H9 (cell line): ENCODE measurements at regions not wholly inside any gene's neighbourhood (a gene's known extent, or its start where the extent isn't known, plus 50 kb on each side); places are given as distances from the start of the nearest gene placed in this dataset.

Source experiments
- DNase-seq: peaks from one replicate; pipeline ENCODE4 v3.0.0-alpha.2; 2017
- H2AFZ ChIP-seq: one replicate; pipeline ENCODE4 v1.6.1; 2013; ENCODE audit warnings: mild to moderate bottlenecking, low read length, control low read depth, moderate library complexity
- H2AK5ac ChIP-seq: 2 replicates; pipeline ENCODE4 v1.6.1; 2013; ENCODE audit warnings: low read length, control low read depth, mixed read lengths; ENCODE audit not compliant: insufficient read length
- H2BK120ac ChIP-seq: one replicate; pipeline ENCODE4 v1.6.1; 2013; ENCODE audit warnings: low read depth, mild to moderate bottlenecking, low read length, control low read depth, inconsistent platforms; ENCODE audit not compliant: poor library complexity, severe bottlenecking
- H2BK12ac ChIP-seq: 2 replicates; pipeline ENCODE4 v1.6.1; 2013; ENCODE audit warnings: low read length, control low read depth, mixed read lengths, low read depth; ENCODE audit not compliant: insufficient read length
- H2BK15ac ChIP-seq: 2 replicates; pipeline ENCODE4 v1.6.1; 2013; ENCODE audit warnings: low read depth, low read length, control low read depth
- H2BK20ac ChIP-seq: one replicate; pipeline ENCODE4 v1.6.1; 2013; ENCODE audit warnings: low read depth, mild to moderate bottlenecking, low read length, control low read depth, inconsistent platforms; ENCODE audit not compliant: poor library complexity, severe bottlenecking
- H2BK5ac ChIP-seq: 2 replicates; pipeline ENCODE4 v1.6.1; 2013; ENCODE audit warnings: low read length, control low read depth, mixed read lengths; ENCODE audit not compliant: insufficient read length
- H3K14ac ChIP-seq: 2 replicates; pipeline ENCODE4 v1.6.1; 2013; ENCODE audit warnings: low read length, control low read depth; ENCODE audit not compliant: insufficient read depth
- H3K18ac ChIP-seq: 2 replicates; pipeline ENCODE4 v1.6.1; 2013; ENCODE audit warnings: low read depth, mild to moderate bottlenecking, mixed read lengths, low read length, control low read depth; ENCODE audit not compliant: insufficient read length
- H3K23ac ChIP-seq: 2 replicates; pipeline ENCODE4 v1.6.1; 2013; ENCODE audit warnings: low read length, control low read depth, mixed read lengths, low read depth; ENCODE audit not compliant: insufficient read length
- H3K23me2 ChIP-seq: 2 replicates; pipeline ENCODE4 v1.6.1; 2013; ENCODE audit warnings: low read depth, mild to moderate bottlenecking, mixed read lengths, low read length, control low read depth; ENCODE audit not compliant: insufficient read length, poor library complexity, severe bottlenecking
- H3K27ac ChIP-seq: 2 replicates; pipeline ENCODE4 v1.5.1; 2013; ENCODE audit warnings: low read length, control low read depth, mixed read lengths, low read depth; ENCODE audit not compliant: insufficient read length
- H3K27me3 ChIP-seq: 2 replicates; pipeline ENCODE4 v1.6.1; 2013; ENCODE audit warnings: low read length, control low read depth, inconsistent platforms; ENCODE audit not compliant: insufficient read depth
- H3K4ac ChIP-seq: 2 replicates; pipeline ENCODE4 v1.6.1; 2013; ENCODE audit warnings: low read depth, mild to moderate bottlenecking, control low read depth, inconsistent platforms, low read length, moderate library complexity
- H3K4me1 ChIP-seq: 2 replicates; pipeline ENCODE4 v1.6.1; 2013; ENCODE audit warnings: low read length, control low read depth, inconsistent platforms; ENCODE audit not compliant: insufficient read depth
- H3K4me2 ChIP-seq: 2 replicates; pipeline ENCODE4 v1.6.1; 2013; ENCODE audit warnings: low read length, control low read depth, mixed read lengths; ENCODE audit not compliant: insufficient read length, insufficient read depth
- H3K56ac ChIP-seq: 2 replicates; pipeline ENCODE4 v1.6.1; 2013; ENCODE audit warnings: low read depth, mild to moderate bottlenecking, mixed read lengths, low read length, control low read depth; ENCODE audit not compliant: insufficient read length
- H3K79me1 ChIP-seq: 2 replicates; pipeline ENCODE4 v1.6.1; 2013; ENCODE audit warnings: low read depth, mild to moderate bottlenecking, moderate library complexity, low read length, control low read depth, inconsistent platforms; ENCODE audit not compliant: insufficient read depth, poor library complexity, severe bottlenecking
- H3K79me2 ChIP-seq: 2 replicates; pipeline ENCODE4 v1.6.1; 2013; ENCODE audit warnings: low read length, control low read depth, inconsistent platforms; ENCODE audit not compliant: insufficient read depth
- H3K9ac ChIP-seq: 2 replicates; pipeline ENCODE4 v1.6.1; 2013; ENCODE audit warnings: low read length, control low read depth, mixed read lengths; ENCODE audit not compliant: insufficient read length; ENCODE audit errors: extremely low read depth
- H3K9me3 ChIP-seq: one replicate; pipeline ENCODE4 v1.6.1; 2013; ENCODE audit warnings: low read depth, low read length, inconsistent platforms; ENCODE audit not compliant: control insufficient read depth
- H3T11ph ChIP-seq: one replicate; pipeline ENCODE4 v1.6.1; 2013; ENCODE audit warnings: mild to moderate bottlenecking, low read length, control low read depth, inconsistent platforms
- H4K20me1 ChIP-seq: one replicate; pipeline ENCODE4 v1.6.1; 2013; ENCODE audit not compliant: control insufficient read depth, insufficient read length, insufficient read depth
- H4K5ac ChIP-seq: 2 replicates; pipeline ENCODE4 v1.6.1; 2013; ENCODE audit warnings: low read depth, mild to moderate bottlenecking, mixed read lengths, low read length, control low read depth; ENCODE audit not compliant: insufficient read length
- H4K8ac ChIP-seq: replicated peaks from 2 replicates; pipeline ENCODE4 v1.6.1; 2013; ENCODE audit warnings: low read length, control low read depth, mixed read lengths, low read depth; ENCODE audit not compliant: insufficient read length
- H4K91ac ChIP-seq: 2 replicates; pipeline ENCODE4 v1.6.1; 2013; ENCODE audit warnings: low read depth, mild to moderate bottlenecking, moderate library complexity, mixed read lengths, low read length, control low read depth; ENCODE audit not compliant: insufficient read length
- H3K27ac Mint-ChIP-seq, 3 experiments: 2 replicates in 2 of 3; 3 replicates in 1 of 3; pipeline ENCODE4 v1.8.0; 2020 to 2021; ENCODE audit warnings: mixed read lengths in 3 of 3, mild to moderate bottlenecking in 1 of 3, moderate library complexity in 1 of 3
- H3K27me3 Mint-ChIP-seq: 2 replicates; pipeline ENCODE4 v1.8.0; 2021; ENCODE audit warnings: low read depth, mild to moderate bottlenecking, moderate library complexity, mixed read lengths
- H3K36me3 Mint-ChIP-seq, 3 experiments: 2 replicates in 2 of 3; 3 replicates in 1 of 3; pipeline ENCODE4 v1.8.0; 2020 to 2021; ENCODE audit warnings: low read depth in 3 of 3, mixed read lengths in 3 of 3; ENCODE audit not compliant: insufficient read depth in 1 of 3
- H3K4me1 Mint-ChIP-seq, 2 experiments: 2 replicates each; pipeline ENCODE4 v1.8.0; 2020; ENCODE audit warnings: mixed read lengths in 2 of 2
- H3K4me3 Mint-ChIP-seq, 2 experiments: 2 replicates in 1 of 2; 3 replicates in 1 of 2; pipeline ENCODE4 v1.8.0; 2020 to 2021; ENCODE audit warnings: mild to moderate bottlenecking in 2 of 2, mixed read lengths in 2 of 2, moderate library complexity in 1 of 2
- H3K9me3 Mint-ChIP-seq, 2 experiments: 2 replicates in 1 of 2; 3 replicates in 1 of 2; pipeline ENCODE4 v1.8.0; 2020; ENCODE audit warnings: mild to moderate bottlenecking in 2 of 2, mixed read lengths in 2 of 2, moderate library complexity in 1 of 2
- WGBS: extraction: QIAGEN DNeasy Blood & Tissue Kit; methylation state at CpG from one replicate; pipeline ENCODE4 v1.1.7; 2013; ENCODE audit warnings: missing lambda C conversion rate, low lambda C conversion rate, mixed read lengths; ENCODE audit not compliant: insufficient read length; ENCODE audit errors: extremely low coverage; 5-methylcytosine and 5-hydroxymethylcytosine counted together
- TF ChIP-seq, protein P1 (sequence below): fragments of 200-600 bp; sonication (generic); conservative IDR thresholded peaks from 3 replicates; pipeline ENCODE4 v1.8.0; 2021; ENCODE audit warnings: antibody characterized with exemption, mild to moderate bottlenecking

DNA sequence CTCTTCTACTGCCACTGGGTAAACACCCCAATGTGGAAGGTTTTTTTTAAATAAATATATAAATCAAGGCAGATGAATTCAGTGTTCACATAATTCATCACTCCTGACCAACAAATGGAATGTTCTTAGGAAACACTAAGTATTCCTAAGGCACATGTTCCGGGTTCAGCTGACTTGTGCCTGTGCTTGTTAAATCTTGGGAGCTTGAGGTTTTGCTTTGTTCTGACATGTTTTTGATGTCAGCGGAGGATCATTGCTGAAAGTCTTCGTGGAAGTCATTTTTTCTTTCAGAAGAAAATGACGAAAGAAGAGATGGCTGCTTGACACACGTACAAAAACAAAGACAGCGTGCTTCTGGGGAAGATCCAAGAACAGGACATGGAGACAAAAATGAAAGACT lies 185.8 kb downstream of the MZT1 start:
- Histone ChIP-seq H3K56ac (no peak overlapping the region), H2BK12ac (no peak overlapping the region), H3T11ph (no peak overlapping the region), H3K9ac (no peak overlapping the region), H4K5ac (no peak overlapping the region), H3K9me3 (no peaks in the 10 kb centered on the region), H3K4me2 (no peak overlapping the region), H4K20me1 (no peaks in the 10 kb centered on the region), H3K27me3 (no peaks in the 10 kb centered on the region), H2AK5ac (no peak overlapping the region), H3K23ac (no peak overlapping the region), H3K79me2 (no peaks in the 10 kb centered on the region), H2BK15ac (no peak overlapping the region), H3K4me1 (no peaks in the 10 kb centered on the region), H3K18ac (no peak overlapping the region), H2BK20ac (no peak overlapping the region), H2BK5ac (no peak overlapping the region), H3K14ac (no peak overlapping the region), H4K8ac (no peak overlapping the region), H4K91ac (no peak overlapping the region), H3K23me2 (no peaks in the 10 kb centered on the region), H3K4ac (no peak overlapping the region), H2BK120ac (no peak overlapping the region), H3K79me1 (no peaks in the 10 kb centered on the region), H2AFZ (no peak overlapping the region), H3K27ac (no peak overlapping the region)
- Mint-ChIP-seq H3K9me3 (no peaks in the 10 kb centered on the region), H3K36me3 (no peaks in the 10 kb centered on the region), H3K4me1 (no peaks in the 10 kb centered on the region), H3K4me3 (no peak overlapping the region), H3K27me3 (peaks cover 22% of the 10 kb centered on the region), H3K27ac (no peak overlapping the region)
- no CpG with 5 or more reads among the region's 6 CpGs for WGBS
- DNase-seq: no peak
- TF ChIP-seq, protein P1, sequence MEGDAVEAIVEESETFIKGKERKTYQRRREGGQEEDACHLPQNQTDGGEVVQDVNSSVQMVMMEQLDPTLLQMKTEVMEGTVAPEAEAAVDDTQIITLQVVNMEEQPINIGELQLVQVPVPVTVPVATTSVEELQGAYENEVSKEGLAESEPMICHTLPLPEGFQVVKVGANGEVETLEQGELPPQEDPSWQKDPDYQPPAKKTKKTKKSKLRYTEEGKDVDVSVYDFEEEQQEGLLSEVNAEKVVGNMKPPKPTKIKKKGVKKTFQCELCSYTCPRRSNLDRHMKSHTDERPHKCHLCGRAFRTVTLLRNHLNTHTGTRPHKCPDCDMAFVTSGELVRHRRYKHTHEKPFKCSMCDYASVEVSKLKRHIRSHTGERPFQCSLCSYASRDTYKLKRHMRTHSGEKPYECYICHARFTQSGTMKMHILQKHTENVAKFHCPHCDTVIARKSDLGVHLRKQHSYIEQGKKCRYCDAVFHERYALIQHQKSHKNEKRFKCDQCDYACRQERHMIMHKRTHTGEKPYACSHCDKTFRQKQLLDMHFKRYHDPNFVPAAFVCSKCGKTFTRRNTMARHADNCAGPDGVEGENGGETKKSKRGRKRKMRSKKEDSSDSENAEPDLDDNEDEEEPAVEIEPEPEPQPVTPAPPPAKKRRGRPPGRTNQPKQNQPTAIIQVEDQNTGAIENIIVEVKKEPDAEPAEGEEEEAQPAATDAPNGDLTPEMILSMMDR: no peak
